H1 (cell line): ENCODE measurements at regions not wholly inside any gene's neighbourhood (a gene's known extent, or its start where the extent isn't known, plus 50 kb on each side); places are given as distances from the start of the nearest gene placed in this dataset.

Experiments used
- CBX8 ChIP-seq: fragments of 300-800, 300-1000 bp; sonication (generic); IDR thresholded peaks from 2 replicates; pipeline ENCODE4 v1.7.1; 2016; ENCODE audit warnings: low read depth, low read length, borderline replicate concordance
- CREB1 ChIP-seq: IDR thresholded peaks from 2 replicates; pipeline ENCODE4 v1.6.1; 2012; ENCODE audit warnings: inconsistent platforms
- EP300 ChIP-seq, 2 experiments: IDR thresholded peaks; 1 replicate in 1 of 2; 2 replicates in 1 of 2; pipeline ENCODE4 v1.6.1; 2011 to 2012; ENCODE audit warnings: low read depth in 2 of 2, low read length in 2 of 2, mild to moderate bottlenecking in 2 of 2, borderline replicate concordance in 1 of 2, inconsistent platforms in 1 of 2, moderate library complexity in 1 of 2
- EZH2 ChIP-seq: fragments of 200-600 bp; sonication (generic); IDR thresholded peaks from 2 replicates; pipeline ENCODE4 v1.7.1; 2012; ENCODE audit warnings: low read depth, mild to moderate bottlenecking, moderate library complexity, low read length, inconsistent platforms; ENCODE audit not compliant: severe bottlenecking
- JUN ChIP-seq: IDR thresholded peaks from 2 replicates; pipeline ENCODE4 v1.6.1; 2011; ENCODE audit warnings: low read depth, mild to moderate bottlenecking, improper control_type of control experiment, low read length
- JUND ChIP-seq: IDR thresholded peaks from 2 replicates; pipeline ENCODE4 v1.6.1; 2011; ENCODE audit warnings: mild to moderate bottlenecking, improper control_type of control experiment, low read length
- POLR2A ChIP-seq, 2 experiments: IDR thresholded peaks; 1 replicate in 1 of 2; 2 replicates in 1 of 2; pipeline ENCODE4 v1.6.1; 2011; ENCODE audit warnings: low read depth in 2 of 2, low read length in 2 of 2, mild to moderate bottlenecking in 2 of 2; ENCODE audit errors: control extremely low read depth in 1 of 2
- POLR2AphosphoS5 ChIP-seq: IDR thresholded peaks from 2 replicates; pipeline ENCODE4 v1.6.1; 2011; ENCODE audit warnings: low read depth, low read length
- RFX5 ChIP-seq: IDR thresholded peaks from 2 replicates; pipeline ENCODE4 v1.6.1; 2011; ENCODE audit warnings: low read depth, low read length, improper control_type of control experiment, borderline replicate concordance
- RXRA ChIP-seq: IDR thresholded peaks from 2 replicates; pipeline ENCODE4 v1.6.1; 2011; ENCODE audit warnings: low read depth, mild to moderate bottlenecking, low read length, moderate library complexity; ENCODE audit not compliant: insufficient read depth
- SP1 ChIP-seq: IDR thresholded peaks from 2 replicates; pipeline ENCODE4 v1.6.1; 2011; ENCODE audit warnings: low read depth, low read length
- SRF ChIP-seq: IDR thresholded peaks from 2 replicates; pipeline ENCODE4 v1.6.1; 2011; ENCODE audit warnings: mild to moderate bottlenecking, low read depth, low read length, moderate library complexity
- TCF12 ChIP-seq: IDR thresholded peaks from 2 replicates; pipeline ENCODE4 v1.6.1; 2011; ENCODE audit warnings: low read depth, mild to moderate bottlenecking, low read length
- TF ChIP-seq, protein P1 (sequence below), 3 experiments: IDR thresholded peaks; 1 replicate in 2 of 3; 2 replicates in 1 of 3; pipeline versions ENCODE4 v1.5.1 to v1.6.1; 2011; ENCODE audit warnings: low read length in 3 of 3, mild to moderate bottlenecking in 3 of 3, inconsistent platforms in 2 of 3, low read depth in 1 of 3, moderate library complexity in 1 of 3; ENCODE audit not compliant: insufficient read depth in 1 of 3; ENCODE audit errors: control extremely low read depth in 1 of 3

DNA sequence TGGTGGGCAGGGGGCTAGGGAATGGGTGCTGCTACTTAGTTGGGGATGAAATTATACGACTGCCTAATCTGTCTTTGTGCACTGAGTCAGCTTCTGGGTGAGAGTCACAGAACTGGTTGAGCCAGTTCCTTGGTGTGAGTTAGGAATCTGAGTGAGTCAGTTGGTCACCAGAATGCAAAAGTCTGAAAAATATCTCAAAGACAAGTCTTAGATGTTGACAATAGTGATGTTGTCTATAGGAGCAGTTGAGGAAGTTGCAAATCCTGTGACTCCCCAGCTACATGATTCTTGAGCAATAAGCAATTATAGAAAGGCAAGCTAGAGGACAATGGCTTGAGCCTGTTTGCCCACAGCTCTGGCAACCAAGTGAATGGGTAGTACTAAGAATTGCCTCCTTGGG lies 399.2 kb downstream of the CNTNAP4 start:
- TF ChIP-seq POLR2A (IDR thresholded peaks at IDR 0.05; ENCODE audit: control extremely low read depth in 1 of 2, low read depth in 2 of 2, low read length in 2 of 2) (no peak), EP300 (IDR thresholded peaks at IDR 0.05; ENCODE audit: borderline replicate concordance in 1 of 2, low read depth in 2 of 2, low read length in 2 of 2) (no peak), POLR2AphosphoS5 (no peak), SP1 (peak; percentile 29; the same call in 1 of the 2 replicates), CBX8 (no peak), RXRA (no peak), JUND (no peak), JUN (no peak), SRF (no peak), TCF12 (no peak), RFX5 (no peak), EZH2 (no peak), CREB1 (no peak)
- TF ChIP-seq, protein P1, sequence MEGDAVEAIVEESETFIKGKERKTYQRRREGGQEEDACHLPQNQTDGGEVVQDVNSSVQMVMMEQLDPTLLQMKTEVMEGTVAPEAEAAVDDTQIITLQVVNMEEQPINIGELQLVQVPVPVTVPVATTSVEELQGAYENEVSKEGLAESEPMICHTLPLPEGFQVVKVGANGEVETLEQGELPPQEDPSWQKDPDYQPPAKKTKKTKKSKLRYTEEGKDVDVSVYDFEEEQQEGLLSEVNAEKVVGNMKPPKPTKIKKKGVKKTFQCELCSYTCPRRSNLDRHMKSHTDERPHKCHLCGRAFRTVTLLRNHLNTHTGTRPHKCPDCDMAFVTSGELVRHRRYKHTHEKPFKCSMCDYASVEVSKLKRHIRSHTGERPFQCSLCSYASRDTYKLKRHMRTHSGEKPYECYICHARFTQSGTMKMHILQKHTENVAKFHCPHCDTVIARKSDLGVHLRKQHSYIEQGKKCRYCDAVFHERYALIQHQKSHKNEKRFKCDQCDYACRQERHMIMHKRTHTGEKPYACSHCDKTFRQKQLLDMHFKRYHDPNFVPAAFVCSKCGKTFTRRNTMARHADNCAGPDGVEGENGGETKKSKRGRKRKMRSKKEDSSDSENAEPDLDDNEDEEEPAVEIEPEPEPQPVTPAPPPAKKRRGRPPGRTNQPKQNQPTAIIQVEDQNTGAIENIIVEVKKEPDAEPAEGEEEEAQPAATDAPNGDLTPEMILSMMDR (IDR thresholded peaks at IDR 0.05; ENCODE audit: control extremely low read depth in 1 of 3, insufficient read depth in 1 of 3, low read depth in 1 of 3, low read length in 3 of 3), result no peak
